HG03060 (cell line): ENCODE measurements at regions not wholly inside any gene's neighbourhood (a gene's known extent, or its start where the extent isn't known, plus 50 kb on each side); places are given as distances from the start of the nearest gene placed in this dataset.

Source experiments
- ATAC-seq: cut with Tn5 transposase; IDR thresholded peaks from one replicate; pipeline ENCODE4 v1.9.1; 2021; ENCODE audit warnings: low read depth, moderate number of reproducible peaks; ENCODE audit not compliant: unreplicated experiment

GRCh38 chr4:125365731-125366130, 51.0 kb downstream of the FAT4 start:
- ATAC-seq, result no peak

GRCh38 chr4:125368146-125368545, 53.4 kb downstream of the FAT4 start:
- ATAC-seq, result no peak

- no peak for ATAC-seq
Observed at GRCh38 chr4:125368671-125369081, 53.9 kb downstream of the FAT4 start.

GRCh38 chr4:125369098-125369497, 54.3 kb downstream of the FAT4 start:
- ATAC-seq, result no peak

- ATAC-seq, result no peak
Observed at GRCh38 chr4:125370478-125370877, 55.7 kb downstream of the FAT4 start.

- no peak for ATAC-seq
Observed at GRCh38 chr4:125382995-125383394, 68.2 kb downstream of the FAT4 start.

- ATAC-seq, result no peak
Observed at GRCh38 chr4:125387770-125388169, 73.0 kb downstream of the FAT4 start.

- ATAC-seq, result no peak
Observed at GRCh38 chr4:125388613-125389012, 73.9 kb downstream of the FAT4 start.

- no peak for ATAC-seq
Observed at GRCh38 chr4:125389713-125390112, 75.0 kb downstream of the FAT4 start.

- no peak for ATAC-seq
Observed at GRCh38 chr4:125390126-125390525, 75.4 kb downstream of the FAT4 start.

GRCh38 chr4:125390727-125391126, 76.0 kb downstream of the FAT4 start:
- no peak for ATAC-seq

- no peak for ATAC-seq
Observed at GRCh38 chr4:125392694-125393093, 77.9 kb downstream of the FAT4 start.

- no peak for ATAC-seq
Observed at GRCh38 chr4:125393825-125394224, 79.1 kb downstream of the FAT4 start.

GRCh38 chr4:125397226-125397625, 82.5 kb downstream of the FAT4 start:
- no peak for ATAC-seq

- ATAC-seq, result no peak
Observed at GRCh38 chr4:125398263-125399002, 83.7 kb downstream of the FAT4 start.

- no peak for ATAC-seq
Observed at GRCh38 chr4:125400756-125401155, 86.0 kb downstream of the FAT4 start.

GRCh38 chr4:125401784-125402183, 87.0 kb downstream of the FAT4 start:
- ATAC-seq, result no peak

GRCh38 chr4:125420526-125420925, 105.8 kb downstream of the FAT4 start:
- no peak for ATAC-seq

GRCh38 chr4:125421547-125421946, 106.8 kb downstream of the FAT4 start:
- no peak for ATAC-seq

- ATAC-seq, result no peak
Observed at GRCh38 chr4:125423124-125423523, 108.4 kb downstream of the FAT4 start.

- no peak for ATAC-seq
Observed at GRCh38 chr4:125428832-125429231, 114.1 kb downstream of the FAT4 start.

- no peak for ATAC-seq
Observed at GRCh38 chr4:125430086-125430485, 115.3 kb downstream of the FAT4 start.

GRCh38 chr4:125432078-125432477, 117.3 kb downstream of the FAT4 start:
- no peak for ATAC-seq
